GM23338 (cell line): ENCODE measurements at regions not wholly inside any gene's neighbourhood (a gene's known extent, or its start where the extent isn't known, plus 50 kb on each side); places are given as distances from the start of the nearest gene placed in this dataset.

ENCODE experiments used
- ATAC-seq: fragments of 200-7000 bp; cut with Tn5 transposase; 3 replicates; pipeline ENCODE4 v1.9.1; 2020
- DNase-seq: peaks from one replicate; pipeline ENCODE4 v3.0.0-alpha.2; 2015; ENCODE audit warnings: low spot score
- H2AFZ ChIP-seq: fragments of 200-600 bp; sonication (generic); 2 replicates; pipeline ENCODE4 v1.8.0; 2016; ENCODE audit warnings: antibody characterized with exemption, mild to moderate bottlenecking, moderate library complexity
- H3F3A ChIP-seq: fragments of 200-600 bp; sonication (generic); replicated peaks from 2 replicates; pipeline ENCODE4 v1.8.0; 2017; ENCODE audit warnings: antibody characterized with exemption, mixed run types, low read depth
- H3K27ac ChIP-seq: fragments of 200-600 bp; sonication (generic); 2 replicates; pipeline ENCODE4 v1.6.1; 2016; ENCODE audit warnings: low read depth
- H3K27me3 ChIP-seq: fragments of 200-600 bp; sonication (generic); 2 replicates; pipeline ENCODE4 v1.8.0; 2016; ENCODE audit warnings: mild to moderate bottlenecking, mixed run types, moderate library complexity; ENCODE audit not compliant: insufficient read depth
- H3K36me3 ChIP-seq: fragments of 200-600 bp; sonication (generic); 2 replicates; pipeline ENCODE4 v1.8.0; 2016; ENCODE audit warnings: mild to moderate bottlenecking; ENCODE audit not compliant: insufficient read depth
- H3K4me1 ChIP-seq: fragments of 200-600 bp; sonication (generic); 2 replicates; pipeline ENCODE4 v1.8.0; 2016; ENCODE audit warnings: mild to moderate bottlenecking, moderate library complexity; ENCODE audit not compliant: insufficient read depth
- H3K4me2 ChIP-seq: fragments of 200-600 bp; sonication (generic); 2 replicates; pipeline ENCODE4 v1.7.1; 2017; ENCODE audit warnings: mixed run types
- H3K4me3 ChIP-seq: fragments of 200-600 bp; sonication (generic); 2 replicates; pipeline ENCODE4 v1.6.1; 2016; ENCODE audit warnings: mixed run types
- H3K79me2 ChIP-seq: fragments of 200-600 bp; sonication (generic); replicated peaks from 2 replicates; pipeline ENCODE4 v1.8.0; 2017; ENCODE audit warnings: mild to moderate bottlenecking; ENCODE audit not compliant: insufficient read depth
- H3K9me2 ChIP-seq: fragments of 200-600 bp; sonication (generic); 2 replicates; pipeline ENCODE4 v1.8.0; 2017; ENCODE audit not compliant: insufficient read depth
- H4K20me1 ChIP-seq: fragments of 200-600 bp; sonication (generic); replicated peaks from 2 replicates; pipeline ENCODE4 v1.8.0; 2017; ENCODE audit warnings: mild to moderate bottlenecking; ENCODE audit not compliant: insufficient read depth
- H3K27ac Mint-ChIP-seq: 2 replicates; pipeline ENCODE4 v1.8.0; 2020; ENCODE audit warnings: inconsistent platforms, mild to moderate bottlenecking, moderate library complexity, mixed read lengths
- H3K27me3 Mint-ChIP-seq: 3 replicates; pipeline ENCODE4 v1.8.0; 2022; ENCODE audit warnings: low read depth, mild to moderate bottlenecking, moderate library complexity, mixed read lengths, inconsistent platforms; ENCODE audit not compliant: insufficient read depth, poor library complexity
- H3K36me3 Mint-ChIP-seq: 3 replicates; pipeline ENCODE4 v1.8.0; 2021; ENCODE audit warnings: low read depth, mild to moderate bottlenecking, inconsistent platforms, moderate library complexity, mixed read lengths
- H3K4me1 Mint-ChIP-seq: 3 replicates; pipeline ENCODE4 v1.8.0; 2020; ENCODE audit warnings: mild to moderate bottlenecking, inconsistent platforms, mixed read lengths
- H3K4me3 Mint-ChIP-seq: 3 replicates; pipeline ENCODE4 v1.8.0; 2021; ENCODE audit warnings: moderate library complexity, mild to moderate bottlenecking, inconsistent platforms, mixed read lengths
- H3K9me3 Mint-ChIP-seq: 3 replicates; pipeline ENCODE4 v1.8.0; 2020; ENCODE audit warnings: moderate library complexity, mild to moderate bottlenecking, inconsistent platforms, mixed read lengths
- CREB1 ChIP-seq: fragments of 250-450 bp; sonication (Bioruptor Pico); IDR thresholded peaks from 2 replicates; pipeline ENCODE4 v1.5.0; 2020; ENCODE audit warnings: low read depth, mild to moderate bottlenecking, moderate library complexity
- CTCF ChIP-seq, 2 experiments: fragments of 200-600 bp in 1 of 2; sonication (generic) in 1 of 2; conservative IDR thresholded peaks; 2 replicates each; pipeline versions ENCODE4 v1.5.1 to v1.6.1; 2016 to 2017; ENCODE audit warnings: antibody characterized with exemption in 2 of 2, low read depth in 2 of 2, mild to moderate bottlenecking in 2 of 2, moderate library complexity in 1 of 2
- ETS1 ChIP-seq: IDR thresholded peaks from 2 replicates; pipeline ENCODE4 v1.6.1; 2016; ENCODE audit warnings: antibody characterized with exemption
- EZH2 ChIP-seq: fragments of 200-600 bp; sonication (generic); IDR thresholded peaks from one replicate; pipeline ENCODE4 v1.8.0; 2017; ENCODE audit warnings: antibody characterized with exemption, mild to moderate bottlenecking, low read depth; ENCODE audit not compliant: unreplicated experiment
- EZH2phosphoT487 ChIP-seq: fragments of 200-600 bp; sonication (generic); IDR thresholded peaks from one replicate; pipeline ENCODE4 v1.8.1; 2018; ENCODE audit warnings: antibody characterized with exemption; ENCODE audit not compliant: unreplicated experiment
- JUNB ChIP-seq: IDR thresholded peaks from one replicate; pipeline ENCODE4 v1.6.1; 2016; ENCODE audit warnings: antibody characterized with exemption; ENCODE audit not compliant: unreplicated experiment
- NANOG ChIP-seq: IDR thresholded peaks from 2 replicates; pipeline ENCODE4 v1.6.1; 2016; ENCODE audit warnings: antibody characterized with exemption, borderline replicate concordance
- POLR2AphosphoS5 ChIP-seq: IDR thresholded peaks from 2 replicates; pipeline ENCODE4 v1.6.1; 2016; ENCODE audit warnings: antibody characterized with exemption, low read depth
- REST ChIP-seq: IDR thresholded peaks from one replicate; pipeline ENCODE4 v1.6.1; 2018; ENCODE audit warnings: antibody characterized with exemption; ENCODE audit not compliant: unreplicated experiment
- STAT1 ChIP-seq: IDR thresholded peaks from one replicate; pipeline ENCODE4 v1.6.1; 2016; ENCODE audit warnings: antibody characterized with exemption; ENCODE audit not compliant: unreplicated experiment
- ZNF114 ChIP-seq: fragments of 250-450 bp; sonication (Bioruptor Pico); IDR thresholded peaks from 2 replicates; pipeline ENCODE4 v1.5.0; 2020; ENCODE audit warnings: mild to moderate bottlenecking, moderate library complexity
- ZNF331 ChIP-seq: fragments of 250-450 bp; sonication (Bioruptor Pico); IDR thresholded peaks from 2 replicates; pipeline ENCODE4 v1.5.0; 2020; ENCODE audit warnings: low read depth, mild to moderate bottlenecking, moderate library complexity
- ZNF462 ChIP-seq: fragments of 250-450 bp; sonication (Bioruptor Pico); IDR thresholded peaks from 2 replicates; pipeline ENCODE4 v1.5.0; 2020; ENCODE audit warnings: mild to moderate bottlenecking, moderate library complexity

GRCh38 chr6:48397887-48398286 lies 286.9 kb upstream of the PTCHD4 start:
- DNase-seq (no peak), ATAC-seq (no peak)
- no peaks in the 10 kb centered on the region for H3K9me2 ChIP-seq
- H3K4me1 Mint-ChIP-seq: no peaks in the 10 kb centered on the region
- no peaks in the 10 kb centered on the region for H4K20me1 ChIP-seq
- H3K27me3 Mint-ChIP-seq: peaks cover 4% of the 10 kb centered on the region
- no peak for TF ChIP-seq ZNF331 (CRISPR knock-in tag)
- no peak for TF ChIP-seq REST
- TF ChIP-seq ZNF462 (CRISPR knock-in tag): no peak
- TF ChIP-seq POLR2AphosphoS5: no peak
- TF ChIP-seq EZH2: no peak
- no peak for TF ChIP-seq NANOG
- no peak for TF ChIP-seq ETS1
- no peak for TF ChIP-seq CTCF (conservative IDR thresholded peaks at IDR 0.05; ENCODE audit: low read depth in 2 of 2)
- no peak for TF ChIP-seq JUNB
- no peak for TF ChIP-seq CREB1 (CRISPR knock-in tag)
- TF ChIP-seq EZH2phosphoT487: no peak
- no peak for TF ChIP-seq ZNF114
- TF ChIP-seq STAT1: no peak
- H3K4me3 ChIP-seq: no peak overlapping the region
- no peak overlapping the region for H3K27ac Mint-ChIP-seq
- no peaks in the 10 kb centered on the region for H3K4me1 ChIP-seq
- H3K79me2 ChIP-seq: no peaks in the 10 kb centered on the region
- H3K27me3 ChIP-seq: no peaks in the 10 kb centered on the region
- peaks cover 2% of the 10 kb centered on the region; the same call in 1 of the 3 replicates for H3K9me3 Mint-ChIP-seq
- H3F3A ChIP-seq: no peaks in the 10 kb centered on the region
- no peak overlapping the region for H3K27ac ChIP-seq
- no peaks in the 10 kb centered on the region for H3K36me3 ChIP-seq
- H3K4me2 ChIP-seq: no peak overlapping the region
- H3K36me3 Mint-ChIP-seq: no peaks in the 10 kb centered on the region
- H3K4me3 Mint-ChIP-seq: no peak overlapping the region
- H2AFZ ChIP-seq: no peak overlapping the region
